ENCODE measurements at regions not wholly inside any gene's neighbourhood (a gene's known extent, or its start where the extent isn't known, plus 50 kb on each side); places are given as distances from the start of the nearest gene placed in this dataset.

GRCh38 chr2:34602262-34602661 is 1003.2 kb upstream of the FAM98A start (continued):
- TF ChIP-seq BCL3 (IDR thresholded peaks at IDR 0.05; ENCODE audit: borderline replicate concordance, insufficient read depth, low read depth, low read length, poor library complexity, severe bottlenecking) (no peak), ZNF24 (IDR thresholded peaks at IDR 0.05) (0 out of 2 replicates have a peak, but pooled peaks have one; percentile 19), YY1 (IDR thresholded peaks at IDR 0.05; ENCODE audit: low read depth, low read length) (no peak), STAT1 (conservative IDR thresholded peaks at IDR 0.05) (no peak), IKZF2 (IDR thresholded peaks at IDR 0.05) (peak; percentile 8 to 25; a peak in 1 of 4 replicates), ZNF207 (IDR thresholded peaks at IDR 0.05; ENCODE audit: borderline replicate concordance) (no peak), USF1 (IDR thresholded peaks at IDR 0.05; ENCODE audit: borderline replicate concordance, extremely low read length, insufficient read depth, low read depth, low read length) (no peak), MEF2A (IDR thresholded peaks at IDR 0.05; ENCODE audit: insufficient read depth, low read depth, low read length) (no peak)

GRCh38 chr2:34601561-34601960 is 1002.5 kb upstream of the FAM98A start:
- Histone ChIP-seq H3K4me2 (ENCODE audit: control insufficient read depth, insufficient read depth) (no peak overlapping the region), H3K9ac (ENCODE audit: control insufficient read depth, insufficient read depth, low read length) (no peak overlapping the region), H3K36me3 (ENCODE audit: control insufficient read depth in 2 of 2, insufficient read depth in 2 of 2, low read length in 1 of 2) (no peaks in the 10 kb centered on the region), H3K79me2 (ENCODE audit: control insufficient read depth, insufficient read depth, low read length) (no peaks in the 10 kb centered on the region), H3K4me1 (ENCODE audit: control insufficient read depth, insufficient read depth, low read length) (no peaks in the 10 kb centered on the region), H3K27me3 (replicated peaks in 1 of 2; ENCODE audit: control insufficient read depth in 2 of 2, insufficient read depth in 2 of 2, low read length in 1 of 2) (no peaks in the 10 kb centered on the region), H2AFZ (ENCODE audit: control insufficient read depth, low read depth, low read length) (no peak overlapping the region), H3K9me3 (replicated peaks; ENCODE audit: control insufficient read depth, insufficient read depth, low read length) (no peaks in the 10 kb centered on the region), H4K20me1 (ENCODE audit: control insufficient read depth, insufficient read depth) (no peaks in the 10 kb centered on the region), H3K4me3 (no peak overlapping the region), H3K27ac (ENCODE audit: control insufficient read depth, insufficient read depth) (no peak overlapping the region)
- FAIRE-seq (no peak), DNase-seq (ENCODE audit: low read depth, low spot score) (no peak), ATAC-seq (peak; percentile 64)
- in situ Hi-C loops (cut with MboI) (no loop called here), intact Hi-C loops (cut with micrococcal nuclease; ENCODE audit: unreplicated experiment) (loop anchor here (2.0 kb wide), 1 partner anchor 79 kb away; no protein-coding TSS in a partner anchor)
- RAD21 ChIA-PET (ENCODE audit: unreplicated experiment) = interaction anchor here (1.3 kb wide), 1 partner anchor 79 kb away, joined by 3 read pairs; no protein-coding TSS in a partner anchor
- no TSS peak for BruUV-seq (replicated peaks)
- SMC1A ChIA-PET (ENCODE audit: uncharacterized antibody, unreplicated experiment) = interaction anchor here (1.1 kb wide), 1 partner anchor 9 kb away, joined by 3 read pairs; no protein-coding TSS in a partner anchor
- 0% methylated on average over 2 of the region's 2 CpGs for WGBS (ENCODE audit: insufficient coverage, insufficient replicate concordance, low lambda C conversion rate, missing lambda C conversion rate)
- CTCF ChIA-PET = no interaction called here
- TF ChIP-seq EP300 (IDR thresholded peaks at IDR 0.05; ENCODE audit: borderline replicate concordance in 1 of 2, control insufficient read depth in 1 of 2, low read depth in 2 of 2, low read length in 2 of 2) (peak in 1 of 2 experiments; percentile 40; a peak in 1 of 4 replicates), NKRF (conservative IDR thresholded peaks at IDR 0.05) (no peak), PKNOX1 (IDR thresholded peaks at IDR 0.05) (0 out of 2 replicates have a peak, but pooled peaks have one; percentile 36)
- POLR2A ChIA-PET = no interaction called here

All from GM12878 (cell line).